Endothelial cell (in vitro differentiated cells): ENCODE measurements at regions not wholly inside any gene's neighbourhood (a gene's known extent, or its start where the extent isn't known, plus 50 kb on each side); places are given as distances from the start of the nearest gene placed in this dataset.
A peak's percentile ranks its signal among the peaks of the same experiment; 100 is the strongest.
"Not testable (repeated sequence)": the region's sequence is repeated elsewhere in the genome, so short reads cannot be mapped to it uniquely, and the experiment has no call there.

Experiments
- DNase-seq: peaks from one replicate; pipeline ENCODE4 v3.0.0; 2021; ENCODE audit warnings: low spot score
- H3K27ac Mint-ChIP-seq: one replicate; pipeline ENCODE4 v1.8.0; 2021; ENCODE audit warnings: mixed read lengths, inconsistent platforms; ENCODE audit not compliant: unreplicated experiment
- H3K27me3 Mint-ChIP-seq: one replicate; pipeline ENCODE4 v1.8.0; 2021; ENCODE audit warnings: mild to moderate bottlenecking, moderate library complexity, mixed read lengths, inconsistent platforms; ENCODE audit not compliant: unreplicated experiment
- H3K36me3 Mint-ChIP-seq: one replicate; pipeline ENCODE4 v1.8.0; 2021; ENCODE audit warnings: mild to moderate bottlenecking, low read depth, mixed read lengths, inconsistent platforms; ENCODE audit not compliant: unreplicated experiment
- H3K4me1 Mint-ChIP-seq: one replicate; pipeline ENCODE4 v1.8.0; 2021; ENCODE audit warnings: mild to moderate bottlenecking, mixed read lengths, inconsistent platforms; ENCODE audit not compliant: unreplicated experiment
- H3K4me3 Mint-ChIP-seq: one replicate; pipeline ENCODE4 v1.8.0; 2021; ENCODE audit warnings: mild to moderate bottlenecking, mixed read lengths, inconsistent platforms; ENCODE audit not compliant: unreplicated experiment
- H3K9me3 Mint-ChIP-seq: one replicate; pipeline ENCODE4 v1.8.0; 2021; ENCODE audit warnings: mixed read lengths, inconsistent platforms; ENCODE audit not compliant: unreplicated experiment
- TF ChIP-seq, protein P1 (sequence below): fragments of 200-600 bp; sonication (generic); IDR thresholded peaks from one replicate; pipeline ENCODE4 v1.5.0; 2021; ENCODE audit warnings: antibody characterized with exemption; ENCODE audit not compliant: unreplicated experiment

- no peak overlapping the region for H3K27ac Mint-ChIP-seq
- no peak for DNase-seq
- no peaks in the 10 kb centered on the region for H3K27me3 Mint-ChIP-seq
- H3K4me1 Mint-ChIP-seq = no peaks in the 10 kb centered on the region
- H3K36me3 Mint-ChIP-seq = no peaks in the 10 kb centered on the region
- no peak overlapping the region for H3K4me3 Mint-ChIP-seq
- no peaks in the 10 kb centered on the region for H3K9me3 Mint-ChIP-seq
- TF ChIP-seq, protein P1, sequence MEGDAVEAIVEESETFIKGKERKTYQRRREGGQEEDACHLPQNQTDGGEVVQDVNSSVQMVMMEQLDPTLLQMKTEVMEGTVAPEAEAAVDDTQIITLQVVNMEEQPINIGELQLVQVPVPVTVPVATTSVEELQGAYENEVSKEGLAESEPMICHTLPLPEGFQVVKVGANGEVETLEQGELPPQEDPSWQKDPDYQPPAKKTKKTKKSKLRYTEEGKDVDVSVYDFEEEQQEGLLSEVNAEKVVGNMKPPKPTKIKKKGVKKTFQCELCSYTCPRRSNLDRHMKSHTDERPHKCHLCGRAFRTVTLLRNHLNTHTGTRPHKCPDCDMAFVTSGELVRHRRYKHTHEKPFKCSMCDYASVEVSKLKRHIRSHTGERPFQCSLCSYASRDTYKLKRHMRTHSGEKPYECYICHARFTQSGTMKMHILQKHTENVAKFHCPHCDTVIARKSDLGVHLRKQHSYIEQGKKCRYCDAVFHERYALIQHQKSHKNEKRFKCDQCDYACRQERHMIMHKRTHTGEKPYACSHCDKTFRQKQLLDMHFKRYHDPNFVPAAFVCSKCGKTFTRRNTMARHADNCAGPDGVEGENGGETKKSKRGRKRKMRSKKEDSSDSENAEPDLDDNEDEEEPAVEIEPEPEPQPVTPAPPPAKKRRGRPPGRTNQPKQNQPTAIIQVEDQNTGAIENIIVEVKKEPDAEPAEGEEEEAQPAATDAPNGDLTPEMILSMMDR = no peak
These were observed 256.2 kb upstream of the POU5F2 start for GRCh38 chr5:93997562-93997961.

GRCh38 chr5:93995126-93995621 is 253.8 kb upstream of the POU5F2 start:
- Mint-ChIP-seq H3K4me1 (peaks cover 4% of the 10 kb centered on the region), H3K36me3 (no peaks in the 10 kb centered on the region), H3K4me3 (no peak overlapping the region), H3K27me3 (no peaks in the 10 kb centered on the region), H3K27ac (no peak overlapping the region), H3K9me3 (no peaks in the 10 kb centered on the region)
- no peak for DNase-seq
- TF ChIP-seq, protein P1 = no peak

- H3K4me3 Mint-ChIP-seq = no peak overlapping the region
- TF ChIP-seq, protein P1 = no peak
- H3K36me3 Mint-ChIP-seq = no peaks in the 10 kb centered on the region
- H3K27ac Mint-ChIP-seq = no peak overlapping the region
- H3K4me1 Mint-ChIP-seq = peaks cover 4% of the 10 kb centered on the region
- DNase-seq = no peak
- no peaks in the 10 kb centered on the region for H3K27me3 Mint-ChIP-seq
- H3K9me3 Mint-ChIP-seq = no peaks in the 10 kb centered on the region
These were observed 251.8 kb upstream of the POU5F2 start for GRCh38 chr5:93993161-93993560.

DNA sequence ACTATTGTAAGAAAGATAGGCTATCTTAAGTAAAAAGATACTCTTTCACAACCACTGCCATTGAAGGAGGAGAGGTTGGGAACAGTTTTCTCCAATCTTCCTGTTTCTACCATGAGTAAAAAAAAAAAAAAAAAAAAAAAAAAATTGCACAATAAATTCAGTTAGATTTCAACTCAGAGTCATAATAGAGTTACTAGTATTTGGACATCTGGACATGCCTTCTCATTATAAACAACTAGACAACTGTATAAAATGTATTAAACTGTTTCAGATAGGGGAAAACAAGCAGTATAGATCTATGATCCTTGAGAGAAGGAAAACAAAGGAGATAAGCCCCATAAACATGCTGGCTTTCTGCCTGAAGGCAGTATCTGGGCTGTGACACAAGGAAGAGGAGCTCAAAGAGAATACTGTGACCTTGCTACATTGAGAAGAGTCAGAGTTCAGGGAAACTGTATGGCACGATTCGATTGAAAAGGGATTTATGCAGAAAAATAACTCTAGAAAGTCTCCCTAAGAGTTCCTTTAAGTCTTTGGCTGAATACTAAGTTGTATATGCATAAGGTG is 249.2 kb upstream of the POU5F2 start:
- DNase-seq = no peak
- Mint-ChIP-seq H3K27ac (peak overlapping the region; percentile 22), H3K4me1 (peaks cover 4% of the 10 kb centered on the region)

GRCh38 chr5:93985940-93986570 is 244.7 kb upstream of the POU5F2 start:
- H3K9me3 Mint-ChIP-seq, H3K27ac Mint-ChIP-seq, H3K27me3 Mint-ChIP-seq, H3K36me3 Mint-ChIP-seq, H3K4me1 Mint-ChIP-seq, H3K4me3 Mint-ChIP-seq, DNase-seq: not testable (repeated sequence)

More for the DNA sequence above, 249.2 kb upstream of the POU5F2 start:
- H3K4me3 Mint-ChIP-seq = no peak overlapping the region
- no peaks in the 10 kb centered on the region for H3K9me3 Mint-ChIP-seq
- no peaks in the 10 kb centered on the region for H3K27me3 Mint-ChIP-seq
- TF ChIP-seq, protein P1 = no peak
- H3K36me3 Mint-ChIP-seq = no peaks in the 10 kb centered on the region
